ENCODE measurements at regions not wholly inside any gene's neighbourhood (a gene's known extent, or its start where the extent isn't known, plus 50 kb on each side); places are given as distances from the start of the nearest gene placed in this dataset.

GRCh38 chr17:31757097-31757496, 101.9 kb downstream of the COPRS start:
- no peak for DNase-seq (ENCODE audit: low spot score)
- no peak overlapping the region for H3K4me3 ChIP-seq (ENCODE audit: low read depth in 1 of 3, low read length in 3 of 3)
- no peaks in the 10 kb centered on the region for H3K9me3 ChIP-seq (ENCODE audit: control insufficient read depth in 4 of 4, low read length in 3 of 4)
- no peaks in the 10 kb centered on the region for H3K36me3 ChIP-seq (ENCODE audit: control insufficient read depth in 4 of 4, insufficient read depth in 3 of 4, low read depth in 1 of 4, low read length in 3 of 4)
- no peaks in the 10 kb centered on the region for H3K27me3 ChIP-seq (ENCODE audit: control insufficient read depth in 4 of 4, insufficient read depth in 4 of 4, low read length in 3 of 4)
- H3K9ac ChIP-seq (ENCODE audit: low read depth in 1 of 2, low read length in 2 of 2): no peak overlapping the region
- H3K4me1 ChIP-seq (ENCODE audit: control insufficient read depth in 4 of 4, insufficient read depth in 4 of 4, low read length in 3 of 4): peaks cover 0 to 4% (median 0%) of the 10 kb centered on the region in 4 donors
- TF ChIP-seq JUND (IDR thresholded peaks at IDR 0.05) (no peak), EGR1 (IDR thresholded peaks at IDR 0.05; ENCODE audit: low read depth in 2 of 2) (no peak), YY1 (IDR thresholded peaks at IDR 0.05) (no peak), RAD21 (IDR thresholded peaks at IDR 0.05) (no peak), CTCF (IDR thresholded peaks at IDR 0.05; ENCODE audit: low read depth, low read length, missing input control) (no peak), HNF4A (conservative IDR thresholded peaks at IDR 0.05) (no peak), GABPA (IDR thresholded peaks at IDR 0.05 in 1 of 2, conservative IDR thresholded peaks at IDR 0.05 in 1 of 2) (no peak), NR2F2 (IDR thresholded peaks at IDR 0.05) (no peak), RXRA (IDR thresholded peaks at IDR 0.05) (no peak), HNF4G (IDR thresholded peaks at IDR 0.05) (no peak)
- TF ChIP-seq, protein P1, sequence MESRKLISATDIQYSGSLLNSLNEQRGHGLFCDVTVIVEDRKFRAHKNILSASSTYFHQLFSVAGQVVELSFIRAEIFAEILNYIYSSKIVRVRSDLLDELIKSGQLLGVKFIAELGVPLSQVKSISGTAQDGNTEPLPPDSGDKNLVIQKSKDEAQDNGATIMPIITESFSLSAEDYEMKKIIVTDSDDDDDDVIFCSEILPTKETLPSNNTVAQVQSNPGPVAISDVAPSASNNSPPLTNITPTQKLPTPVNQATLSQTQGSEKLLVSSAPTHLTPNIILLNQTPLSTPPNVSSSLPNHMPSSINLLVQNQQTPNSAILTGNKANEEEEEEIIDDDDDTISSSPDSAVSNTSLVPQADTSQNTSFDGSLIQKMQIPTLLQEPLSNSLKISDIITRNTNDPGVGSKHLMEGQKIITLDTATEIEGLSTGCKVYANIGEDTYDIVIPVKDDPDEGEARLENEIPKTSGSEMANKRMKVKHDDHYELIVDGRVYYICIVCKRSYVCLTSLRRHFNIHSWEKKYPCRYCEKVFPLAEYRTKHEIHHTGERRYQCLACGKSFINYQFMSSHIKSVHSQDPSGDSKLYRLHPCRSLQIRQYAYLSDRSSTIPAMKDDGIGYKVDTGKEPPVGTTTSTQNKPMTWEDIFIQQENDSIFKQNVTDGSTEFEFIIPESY (IDR thresholded peaks at IDR 0.05): no peak
- WGBS: 98% methylated on average over 2 of the region's 2 CpGs
- no peak overlapping the region for H3K27ac ChIP-seq (ENCODE audit: low read depth in 1 of 2, low read length in 2 of 2)

- H3K27ac ChIP-seq (ENCODE audit: low read depth in 1 of 2, low read length in 2 of 2): no peak overlapping the region
- whole genome bisulfite sequencing: 89% methylated on average over 7 of the region's 7 CpGs
- no peak for TF ChIP-seq CTCF (IDR thresholded peaks at IDR 0.05; ENCODE audit: low read depth, low read length, missing input control)
- no peak for TF ChIP-seq NR2F2 (IDR thresholded peaks at IDR 0.05)
- no peak for TF ChIP-seq EGR1 (IDR thresholded peaks at IDR 0.05; ENCODE audit: low read depth in 2 of 2)
- no peak for TF ChIP-seq FOXA2 (IDR thresholded peaks at IDR 0.05)
- no peak for TF ChIP-seq JUND (IDR thresholded peaks at IDR 0.05)
- no peak for TF ChIP-seq TAF1 (conservative IDR thresholded peaks at IDR 0.05)
- TF ChIP-seq, protein P2, sequence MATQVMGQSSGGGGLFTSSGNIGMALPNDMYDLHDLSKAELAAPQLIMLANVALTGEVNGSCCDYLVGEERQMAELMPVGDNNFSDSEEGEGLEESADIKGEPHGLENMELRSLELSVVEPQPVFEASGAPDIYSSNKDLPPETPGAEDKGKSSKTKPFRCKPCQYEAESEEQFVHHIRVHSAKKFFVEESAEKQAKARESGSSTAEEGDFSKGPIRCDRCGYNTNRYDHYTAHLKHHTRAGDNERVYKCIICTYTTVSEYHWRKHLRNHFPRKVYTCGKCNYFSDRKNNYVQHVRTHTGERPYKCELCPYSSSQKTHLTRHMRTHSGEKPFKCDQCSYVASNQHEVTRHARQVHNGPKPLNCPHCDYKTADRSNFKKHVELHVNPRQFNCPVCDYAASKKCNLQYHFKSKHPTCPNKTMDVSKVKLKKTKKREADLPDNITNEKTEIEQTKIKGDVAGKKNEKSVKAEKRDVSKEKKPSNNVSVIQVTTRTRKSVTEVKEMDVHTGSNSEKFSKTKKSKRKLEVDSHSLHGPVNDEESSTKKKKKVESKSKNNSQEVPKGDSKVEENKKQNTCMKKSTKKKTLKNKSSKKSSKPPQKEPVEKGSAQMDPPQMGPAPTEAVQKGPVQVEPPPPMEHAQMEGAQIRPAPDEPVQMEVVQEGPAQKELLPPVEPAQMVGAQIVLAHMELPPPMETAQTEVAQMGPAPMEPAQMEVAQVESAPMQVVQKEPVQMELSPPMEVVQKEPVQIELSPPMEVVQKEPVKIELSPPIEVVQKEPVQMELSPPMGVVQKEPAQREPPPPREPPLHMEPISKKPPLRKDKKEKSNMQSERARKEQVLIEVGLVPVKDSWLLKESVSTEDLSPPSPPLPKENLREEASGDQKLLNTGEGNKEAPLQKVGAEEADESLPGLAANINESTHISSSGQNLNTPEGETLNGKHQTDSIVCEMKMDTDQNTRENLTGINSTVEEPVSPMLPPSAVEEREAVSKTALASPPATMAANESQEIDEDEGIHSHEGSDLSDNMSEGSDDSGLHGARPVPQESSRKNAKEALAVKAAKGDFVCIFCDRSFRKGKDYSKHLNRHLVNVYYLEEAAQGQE (IDR thresholded peaks at IDR 0.05): no peak
- no peak for TF ChIP-seq YY1 (IDR thresholded peaks at IDR 0.05)
- TF ChIP-seq, protein P3, sequence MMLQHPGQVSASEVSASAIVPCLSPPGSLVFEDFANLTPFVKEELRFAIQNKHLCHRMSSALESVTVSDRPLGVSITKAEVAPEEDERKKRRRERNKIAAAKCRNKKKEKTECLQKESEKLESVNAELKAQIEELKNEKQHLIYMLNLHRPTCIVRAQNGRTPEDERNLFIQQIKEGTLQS (IDR thresholded peaks at IDR 0.05): no peak
- no peak for TF ChIP-seq RXRA (IDR thresholded peaks at IDR 0.05)
- TF ChIP-seq FOXA1 (IDR thresholded peaks at IDR 0.05): no peak
- no peak for TF ChIP-seq GABPA (IDR thresholded peaks at IDR 0.05 in 1 of 2, conservative IDR thresholded peaks at IDR 0.05 in 1 of 2)
- TF ChIP-seq, protein P4, sequence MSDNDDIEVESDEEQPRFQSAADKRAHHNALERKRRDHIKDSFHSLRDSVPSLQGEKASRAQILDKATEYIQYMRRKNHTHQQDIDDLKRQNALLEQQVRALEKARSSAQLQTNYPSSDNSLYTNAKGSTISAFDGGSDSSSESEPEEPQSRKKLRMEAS (IDR thresholded peaks at IDR 0.05): no peak
- no peak for TF ChIP-seq RAD21 (IDR thresholded peaks at IDR 0.05)
- TF ChIP-seq HNF4A (conservative IDR thresholded peaks at IDR 0.05): no peak
- no peak for TF ChIP-seq SP1 (IDR thresholded peaks at IDR 0.05)
- TF ChIP-seq, protein P1 (IDR thresholded peaks at IDR 0.05): no peak
- TF ChIP-seq HNF4G (IDR thresholded peaks at IDR 0.05): no peak
- H3K9ac ChIP-seq (ENCODE audit: low read depth in 1 of 2, low read length in 2 of 2): no peak overlapping the region
- no peak overlapping the region for H3K4me3 ChIP-seq (ENCODE audit: low read depth in 1 of 3, low read length in 3 of 3)
- no peaks in the 10 kb centered on the region for H3K27me3 ChIP-seq (ENCODE audit: control insufficient read depth in 4 of 4, insufficient read depth in 4 of 4, low read length in 3 of 4)
- peaks cover 0 to 1% (median 0%) of the 10 kb centered on the region in 4 donors for H3K4me1 ChIP-seq (ENCODE audit: control insufficient read depth in 4 of 4, insufficient read depth in 4 of 4, low read length in 3 of 4)
- no peak for DNase-seq (ENCODE audit: low spot score)
- no peaks in the 10 kb centered on the region for H3K9me3 ChIP-seq (ENCODE audit: control insufficient read depth in 4 of 4, low read length in 3 of 4)
- no peaks in the 10 kb centered on the region for H3K36me3 ChIP-seq (ENCODE audit: control insufficient read depth in 4 of 4, insufficient read depth in 3 of 4, low read depth in 1 of 4, low read length in 3 of 4)
Observed at GRCh38 chr17:31754239-31754945, 104.7 kb downstream of the COPRS start.

Data from liver (tissue), 8 donors.